ENCODE measurements at regions not wholly inside any gene's neighbourhood (a gene's known extent, or its start where the extent isn't known, plus 50 kb on each side); places are given as distances from the start of the nearest gene placed in this dataset.

GRCh38 chr7:1325246-1325645 lies 92.6 kb downstream of the UNCX start:
- Histone ChIP-seq H3K27me3 (ENCODE audit: control insufficient read depth, insufficient read depth, low read length) (peaks cover 38% of the 10 kb centered on the region), H3K4me3 (ENCODE audit: low read length) (no peak overlapping the region), H3K4me1 (ENCODE audit: control insufficient read depth, insufficient read depth, low read length) (no peaks in the 10 kb centered on the region), H3K9me3 (ENCODE audit: control insufficient read depth, low read length) (no peaks in the 10 kb centered on the region), H3K36me3 (ENCODE audit: control insufficient read depth, insufficient read depth, low read length) (no peaks in the 10 kb centered on the region), H3K9ac (ENCODE audit: low read length) (no peak overlapping the region)

DNA sequence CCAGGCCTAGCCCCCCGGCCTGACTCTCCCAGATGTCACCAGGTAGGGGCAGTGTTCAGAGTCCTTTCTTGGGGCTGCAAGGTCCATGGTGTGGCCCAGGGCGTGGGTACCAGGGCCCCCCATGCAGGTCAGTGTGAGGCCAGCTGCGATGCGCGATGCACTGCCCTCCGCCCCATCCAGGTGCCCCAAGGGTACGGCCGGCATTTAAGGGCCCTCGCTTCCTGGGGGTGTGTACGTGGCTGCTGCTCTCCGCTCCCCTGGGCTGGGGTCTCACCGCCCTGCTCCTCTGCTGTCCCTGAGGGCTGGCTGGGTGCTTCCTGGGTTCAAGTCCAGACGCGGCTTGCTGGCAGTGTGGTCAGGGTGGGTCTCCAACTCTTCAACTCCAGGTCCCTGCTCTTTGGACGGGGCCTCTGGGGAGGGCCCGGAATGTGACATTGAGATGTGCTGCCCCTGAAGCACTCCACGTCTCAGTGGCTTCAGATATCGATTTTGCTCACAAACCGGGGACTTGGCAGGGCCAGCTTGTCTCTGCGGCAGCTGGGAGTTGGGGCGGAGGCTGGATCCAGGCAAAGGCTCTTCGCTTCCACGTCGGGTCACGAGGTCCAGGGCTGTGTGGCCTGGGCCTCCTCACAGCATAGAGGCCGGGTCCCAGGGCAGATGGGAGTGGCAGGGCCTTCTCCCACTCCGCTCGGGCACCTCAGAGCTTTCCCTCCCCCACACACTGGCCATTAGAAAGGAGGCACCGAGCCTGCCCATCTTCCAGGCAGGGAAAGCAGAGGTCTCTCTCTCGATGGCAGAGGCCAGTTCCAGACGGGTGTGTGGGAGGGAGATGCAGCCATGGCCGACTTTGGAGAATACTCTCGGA lies 93.2 kb downstream of the UNCX start:
- H3K4me1 ChIP-seq (ENCODE audit: control insufficient read depth, insufficient read depth, low read length): no peaks in the 10 kb centered on the region
- H3K9me3 ChIP-seq (ENCODE audit: control insufficient read depth, low read length): no peaks in the 10 kb centered on the region
- no peaks in the 10 kb centered on the region for H3K36me3 ChIP-seq (ENCODE audit: control insufficient read depth, insufficient read depth, low read length)
- no peak overlapping the region for H3K9ac ChIP-seq (ENCODE audit: low read length)
- peaks cover 39% of the 10 kb centered on the region for H3K27me3 ChIP-seq (ENCODE audit: control insufficient read depth, insufficient read depth, low read length)
- H3K4me3 ChIP-seq (ENCODE audit: low read length): no peak overlapping the region

DNA sequence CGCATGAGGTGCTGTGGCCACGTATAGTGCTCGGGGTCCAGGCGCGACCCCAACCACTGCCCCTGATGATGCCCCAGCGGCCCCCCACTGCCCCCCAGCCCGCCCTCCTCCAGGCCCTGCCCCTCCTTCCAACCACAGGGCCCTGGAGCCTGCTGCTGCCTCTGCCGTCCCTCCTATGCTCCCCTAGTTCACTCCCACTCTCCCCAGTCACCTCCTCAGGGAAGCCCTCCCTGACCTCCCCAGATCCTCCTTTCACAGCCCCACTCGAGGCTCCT lies 93.8 kb downstream of the UNCX start:
- Histone ChIP-seq H3K36me3 (ENCODE audit: control insufficient read depth, insufficient read depth, low read length) (no peaks in the 10 kb centered on the region), H3K27me3 (ENCODE audit: control insufficient read depth, insufficient read depth, low read length) (peaks cover 41% of the 10 kb centered on the region), H3K4me1 (ENCODE audit: control insufficient read depth, insufficient read depth, low read length) (no peaks in the 10 kb centered on the region), H3K9ac (ENCODE audit: low read length) (no peak overlapping the region), H3K9me3 (ENCODE audit: control insufficient read depth, low read length) (no peaks in the 10 kb centered on the region), H3K4me3 (ENCODE audit: low read length) (no peak overlapping the region)

GRCh38 chr7:1329261-1329660 lies 96.6 kb downstream of the UNCX start:
- H3K9ac ChIP-seq (ENCODE audit: low read length): no peak overlapping the region
- no peaks in the 10 kb centered on the region for H3K36me3 ChIP-seq (ENCODE audit: control insufficient read depth, insufficient read depth, low read length)
- no peaks in the 10 kb centered on the region for H3K9me3 ChIP-seq (ENCODE audit: control insufficient read depth, low read length)
- no peaks in the 10 kb centered on the region for H3K4me1 ChIP-seq (ENCODE audit: control insufficient read depth, insufficient read depth, low read length)
- peaks cover 32% of the 10 kb centered on the region for H3K27me3 ChIP-seq (ENCODE audit: control insufficient read depth, insufficient read depth, low read length)
- H3K4me3 ChIP-seq (ENCODE audit: low read length): no peak overlapping the region

GRCh38 chr7:1329966-1330800 lies 97.5 kb downstream of the UNCX start:
- Histone ChIP-seq H3K27me3 (ENCODE audit: control insufficient read depth, insufficient read depth, low read length) (peaks cover 27% of the 10 kb centered on the region), H3K4me1 (ENCODE audit: control insufficient read depth, insufficient read depth, low read length) (no peaks in the 10 kb centered on the region), H3K36me3 (ENCODE audit: control insufficient read depth, insufficient read depth, low read length) (no peaks in the 10 kb centered on the region), H3K9ac (ENCODE audit: low read length) (no peak overlapping the region), H3K9me3 (ENCODE audit: control insufficient read depth, low read length) (no peaks in the 10 kb centered on the region), H3K4me3 (ENCODE audit: low read length) (no peak overlapping the region)

DNA sequence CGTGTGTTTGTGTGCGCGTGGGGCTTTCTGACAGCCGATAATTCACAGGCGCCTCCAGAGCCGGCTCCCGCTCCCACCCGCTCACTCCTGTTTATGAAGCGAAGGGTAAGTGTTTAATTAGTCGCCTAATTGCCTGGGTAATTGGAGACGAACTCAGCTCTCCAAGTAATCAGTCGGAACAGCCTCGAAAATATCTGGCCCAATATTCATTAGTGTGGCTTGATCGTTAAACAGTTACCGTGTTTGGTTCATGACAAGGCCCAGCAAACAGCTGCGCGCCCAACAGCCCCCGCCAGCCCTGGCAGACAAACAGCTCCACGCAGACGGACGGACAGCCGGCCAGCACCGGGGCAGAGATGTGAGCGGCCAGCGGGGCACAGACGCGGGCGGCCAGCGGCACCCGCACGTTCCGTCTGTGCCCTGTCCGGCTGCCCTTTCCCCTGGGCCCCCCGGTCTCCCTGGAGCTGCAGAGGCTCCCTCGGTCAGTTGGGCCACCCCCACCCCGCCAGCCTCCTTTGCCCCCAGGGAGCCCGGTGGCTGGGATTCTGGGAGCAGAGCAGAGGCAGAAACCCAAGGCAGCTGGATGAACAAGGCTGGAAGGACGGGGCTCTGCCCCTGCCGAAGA lies 98.2 kb downstream of the UNCX start:
- no peaks in the 10 kb centered on the region for H3K9me3 ChIP-seq (ENCODE audit: control insufficient read depth, low read length)
- H3K9ac ChIP-seq (ENCODE audit: low read length): no peak overlapping the region
- no peaks in the 10 kb centered on the region for H3K36me3 ChIP-seq (ENCODE audit: control insufficient read depth, insufficient read depth, low read length)
- H3K27me3 ChIP-seq (ENCODE audit: control insufficient read depth, insufficient read depth, low read length): peaks cover 22% of the 10 kb centered on the region
- H3K4me3 ChIP-seq (ENCODE audit: low read length): no peak overlapping the region
- H3K4me1 ChIP-seq (ENCODE audit: control insufficient read depth, insufficient read depth, low read length): no peaks in the 10 kb centered on the region

DNA sequence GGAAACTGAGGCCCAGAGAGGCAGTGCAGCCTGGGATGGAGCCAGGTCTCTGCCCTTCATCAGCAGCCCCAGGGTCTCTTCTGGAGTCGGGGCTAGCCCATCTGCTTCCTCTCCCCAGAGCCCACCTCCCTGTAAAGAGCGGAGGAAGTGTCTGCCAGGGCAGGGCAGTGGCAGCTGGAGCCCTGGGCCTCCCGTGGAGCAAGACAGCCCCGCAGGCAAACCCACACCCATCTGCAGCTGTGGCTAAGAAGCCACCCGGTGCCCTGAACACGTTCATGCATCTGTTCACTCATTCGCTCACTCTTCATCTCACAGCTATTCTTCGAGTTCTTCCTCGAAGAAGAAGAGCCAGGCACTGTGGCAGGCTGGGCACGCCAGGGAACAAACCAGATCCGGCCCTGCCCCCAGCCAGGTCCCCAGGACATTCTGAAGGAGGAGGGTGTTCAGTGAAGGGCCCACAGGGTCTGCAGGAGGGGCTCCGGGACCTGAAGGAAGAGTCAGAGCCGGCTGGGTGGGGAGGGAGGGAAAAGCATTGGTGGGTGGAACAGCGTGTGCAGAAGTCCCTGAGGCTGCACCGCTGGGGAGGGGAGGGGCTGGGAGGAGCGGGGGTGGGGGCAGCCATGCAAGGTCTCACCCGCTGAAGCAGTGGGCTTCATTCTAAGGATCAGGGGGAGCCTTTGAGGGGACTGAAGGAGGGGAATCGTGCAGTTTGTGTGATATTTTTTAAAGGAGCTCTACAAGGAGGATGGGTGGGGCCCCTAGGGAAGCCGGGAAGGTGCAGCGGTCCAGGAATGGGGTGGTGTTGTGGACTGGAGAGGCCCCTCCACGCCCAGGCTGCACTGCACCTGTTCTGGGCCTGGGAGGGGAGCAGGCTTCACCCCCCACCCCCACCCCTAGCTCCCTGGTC lies 99.1 kb downstream of the UNCX start:
- Histone ChIP-seq H3K4me3 (ENCODE audit: low read length) (no peak overlapping the region), H3K4me1 (ENCODE audit: control insufficient read depth, insufficient read depth, low read length) (no peaks in the 10 kb centered on the region), H3K27me3 (ENCODE audit: control insufficient read depth, insufficient read depth, low read length) (peaks cover 22% of the 10 kb centered on the region), H3K9ac (ENCODE audit: low read length) (no peak overlapping the region), H3K9me3 (ENCODE audit: control insufficient read depth, low read length) (no peaks in the 10 kb centered on the region), H3K36me3 (ENCODE audit: control insufficient read depth, insufficient read depth, low read length) (no peaks in the 10 kb centered on the region)

DNA sequence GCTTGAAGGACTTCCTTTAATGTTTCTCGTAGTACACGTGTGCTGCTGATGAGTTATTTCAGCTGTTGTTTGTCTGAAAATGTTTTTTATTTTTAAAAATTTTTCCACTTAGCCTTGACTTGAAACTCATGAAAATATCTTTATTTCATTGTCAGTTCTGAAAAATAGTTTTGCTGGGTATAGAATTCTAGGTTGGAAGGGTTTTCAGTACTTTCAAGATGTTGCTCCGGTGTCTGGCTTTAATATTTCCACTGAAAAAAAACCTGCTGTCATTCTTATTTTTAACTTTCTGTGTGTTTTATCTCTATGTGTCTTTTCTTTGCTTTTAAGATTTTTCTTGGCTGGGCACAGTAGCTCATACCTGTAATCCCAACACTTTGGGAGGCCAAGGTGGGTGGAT lies 103.8 kb downstream of the UNCX start:
- H3K27me3 ChIP-seq (ENCODE audit: control insufficient read depth, insufficient read depth, low read length): peaks cover 7% of the 10 kb centered on the region
- no peak overlapping the region for H3K4me3 ChIP-seq (ENCODE audit: low read length)
- H3K9me3 ChIP-seq (ENCODE audit: control insufficient read depth, low read length): no peaks in the 10 kb centered on the region
- H3K4me1 ChIP-seq (ENCODE audit: control insufficient read depth, insufficient read depth, low read length): no peaks in the 10 kb centered on the region
- H3K9ac ChIP-seq (ENCODE audit: low read length): no peak overlapping the region
- H3K36me3 ChIP-seq (ENCODE audit: control insufficient read depth, insufficient read depth, low read length): no peaks in the 10 kb centered on the region

DNA sequence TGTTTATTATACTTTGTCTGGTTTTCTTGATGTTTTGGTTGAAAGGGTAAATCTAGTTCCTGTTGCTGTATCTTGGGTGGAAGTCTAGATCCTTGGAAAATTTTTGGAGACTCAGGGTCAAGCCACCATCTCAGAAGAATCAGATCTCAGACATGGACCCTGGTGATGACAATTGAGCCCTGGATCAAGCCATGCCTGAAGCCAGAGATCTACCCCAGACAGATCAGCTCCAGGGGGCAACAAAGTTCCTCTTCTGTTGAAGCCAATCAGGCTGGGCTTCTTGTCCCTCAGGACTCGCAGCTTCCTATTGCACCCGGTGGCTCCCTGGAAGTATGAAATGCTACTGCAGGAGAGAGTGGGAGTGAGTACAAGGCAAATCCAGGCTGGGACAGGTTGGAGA lies 106.9 kb downstream of the UNCX start:
- H3K36me3 ChIP-seq (ENCODE audit: control insufficient read depth, insufficient read depth, low read length): no peaks in the 10 kb centered on the region
- no peak overlapping the region for H3K4me3 ChIP-seq (ENCODE audit: low read length)
- no peaks in the 10 kb centered on the region for H3K27me3 ChIP-seq (ENCODE audit: control insufficient read depth, insufficient read depth, low read length)
- H3K4me1 ChIP-seq (ENCODE audit: control insufficient read depth, insufficient read depth, low read length): no peaks in the 10 kb centered on the region
- no peak overlapping the region for H3K9ac ChIP-seq (ENCODE audit: low read length)
- H3K9me3 ChIP-seq (ENCODE audit: control insufficient read depth, low read length): no peaks in the 10 kb centered on the region

- Histone ChIP-seq H3K36me3 (ENCODE audit: control insufficient read depth, insufficient read depth, low read length) (no peaks in the 10 kb centered on the region), H3K27me3 (ENCODE audit: control insufficient read depth, insufficient read depth, low read length) (no peaks in the 10 kb centered on the region)
These were observed 107.4 kb downstream of the UNCX start for GRCh38 chr7:1340031-1340430.

GRCh38 chr7:1340461-1341360 lies 108.0 kb downstream of the UNCX start:
- Histone ChIP-seq H3K27me3 (ENCODE audit: control insufficient read depth, insufficient read depth, low read length) (no peaks in the 10 kb centered on the region), H3K36me3 (ENCODE audit: control insufficient read depth, insufficient read depth, low read length) (no peaks in the 10 kb centered on the region), H3K4me3 (ENCODE audit: low read length) (no peak overlapping the region), H3K9me3 (ENCODE audit: control insufficient read depth, low read length) (no peaks in the 10 kb centered on the region), H3K9ac (ENCODE audit: low read length) (no peak overlapping the region), H3K4me1 (ENCODE audit: control insufficient read depth, insufficient read depth, low read length) (no peaks in the 10 kb centered on the region)

More at GRCh38 chr7:1340031-1340430, 107.4 kb downstream of the UNCX start:
- H3K4me1 ChIP-seq (ENCODE audit: control insufficient read depth, insufficient read depth, low read length): no peaks in the 10 kb centered on the region
- H3K4me3 ChIP-seq (ENCODE audit: low read length): no peak overlapping the region
- H3K9me3 ChIP-seq (ENCODE audit: control insufficient read depth, low read length): no peaks in the 10 kb centered on the region
- no peak overlapping the region for H3K9ac ChIP-seq (ENCODE audit: low read length)
